NCI-H2107 (cell line): ENCODE measurements at regions not wholly inside any gene's neighbourhood (a gene's known extent, or its start where the extent isn't known, plus 50 kb on each side); places are given as distances from the start of the nearest gene placed in this dataset.

ENCODE experiments used
- DNase-seq: peaks from one replicate; lab custom pipeline; 2025; lab: John Stamatoyannopoulos, UW

DNA sequence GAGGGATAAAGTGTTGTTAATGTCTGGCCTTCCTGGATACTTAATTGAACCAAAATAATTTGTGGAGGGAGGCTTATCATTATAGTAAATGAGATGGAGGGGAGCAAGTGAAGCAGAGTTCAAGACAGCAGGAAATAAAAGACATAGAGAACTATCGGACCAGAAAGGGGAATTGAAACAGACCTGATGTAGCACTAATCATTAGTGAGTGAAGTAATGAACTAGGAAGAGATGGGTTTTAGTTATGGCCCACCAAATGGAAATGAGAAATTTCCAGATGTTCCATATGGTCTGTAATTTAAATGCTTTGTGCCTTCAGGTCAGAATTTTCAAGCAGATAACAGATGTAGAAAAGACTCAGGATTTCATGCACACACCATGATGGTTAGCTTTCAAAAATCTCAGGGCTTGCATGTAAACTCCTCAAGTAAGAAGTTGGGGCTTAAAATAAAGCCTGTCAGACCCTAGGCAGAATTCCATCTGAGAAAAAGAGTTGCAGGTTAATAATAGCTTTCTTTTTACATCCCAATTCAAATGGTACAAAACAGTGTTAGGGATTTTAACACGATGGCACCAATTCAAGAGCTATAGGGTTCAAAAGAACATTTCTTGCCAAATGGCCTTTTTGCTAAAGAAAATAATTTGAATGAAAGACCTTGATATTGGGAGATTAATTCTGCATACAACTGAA is 355.8 kb downstream of the FSCB start:
- no peak for DNase-seq

DNA sequence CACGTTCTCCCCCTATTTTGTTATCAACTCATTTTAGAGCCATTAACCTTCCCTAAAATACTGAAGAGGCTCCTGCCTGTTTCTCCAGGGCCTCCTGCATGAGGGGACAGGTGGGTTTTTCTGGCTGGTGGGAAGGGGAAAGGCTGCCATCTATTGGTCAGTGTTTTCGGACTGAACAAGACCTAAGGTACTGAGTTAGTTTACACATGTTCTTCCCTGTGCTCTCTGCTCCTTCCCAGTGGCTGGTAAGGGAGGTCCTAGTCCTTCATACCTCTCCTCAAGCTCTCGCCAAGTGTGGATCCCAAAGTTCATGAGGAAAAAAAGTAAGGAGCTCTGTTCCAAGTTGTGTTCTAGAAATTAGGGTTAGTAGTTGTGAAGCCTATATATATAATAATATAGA is 357.5 kb downstream of the FSCB start:
- peak; percentile 6 for DNase-seq

DNA sequence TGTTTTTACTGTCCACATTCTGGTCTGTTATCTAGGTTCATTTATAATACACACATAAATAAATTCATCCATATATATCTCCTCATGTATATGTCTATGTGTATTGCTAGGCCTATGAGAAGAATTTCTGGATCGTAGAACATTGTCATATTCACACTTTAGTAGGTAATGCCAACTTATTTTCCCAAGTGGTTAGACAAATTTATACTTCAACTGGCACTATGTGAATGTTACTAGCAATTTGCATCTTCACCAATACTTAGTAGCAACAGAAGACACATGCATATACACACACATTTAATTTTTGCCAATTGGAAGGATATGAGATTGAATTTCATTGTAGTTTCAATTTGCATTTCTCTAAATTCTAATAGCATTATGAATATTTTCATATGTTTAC is 365.1 kb downstream of the FSCB start:
- DNase-seq, result no peak

DNA sequence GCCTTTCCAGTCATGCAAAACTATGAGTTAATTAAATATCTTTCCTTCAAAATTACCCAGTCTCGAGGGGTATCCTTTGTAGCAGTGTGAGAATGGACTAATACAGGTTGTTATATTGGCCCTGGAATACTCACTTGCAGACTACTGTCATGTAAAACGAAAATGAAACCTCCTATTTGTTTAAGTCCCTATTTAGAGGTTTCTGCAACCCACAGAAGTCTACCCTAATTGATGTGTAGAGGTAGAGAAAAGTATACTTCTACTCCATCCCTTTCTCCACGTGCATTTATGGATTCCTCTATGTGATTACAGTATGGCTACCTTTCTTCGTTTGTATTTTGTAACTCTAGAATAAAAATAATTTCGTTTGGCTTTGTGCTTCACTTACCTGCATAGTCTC is 371.1 kb downstream of the FSCB start:
- DNase-seq, result no peak

DNA sequence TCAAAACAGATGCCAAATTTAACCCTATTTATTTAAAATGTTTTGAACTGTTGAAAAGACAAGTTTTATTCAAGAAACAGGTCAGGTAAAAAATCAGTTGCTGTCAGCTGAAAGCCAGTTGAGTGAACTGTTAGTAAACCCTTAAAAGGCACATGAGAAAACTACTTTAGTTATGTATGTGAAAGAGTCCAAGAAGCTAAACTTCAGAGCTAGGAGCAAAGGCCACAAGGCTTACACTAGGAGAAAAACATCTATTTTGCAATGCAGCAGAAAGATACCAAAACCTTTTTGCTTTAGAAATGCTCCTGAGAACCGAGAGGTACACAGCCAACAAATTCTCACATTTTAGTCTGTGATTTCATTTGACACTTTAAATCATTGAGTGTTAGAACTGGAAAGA is 375.2 kb downstream of the FSCB start:
- DNase-seq, result no peak

DNA sequence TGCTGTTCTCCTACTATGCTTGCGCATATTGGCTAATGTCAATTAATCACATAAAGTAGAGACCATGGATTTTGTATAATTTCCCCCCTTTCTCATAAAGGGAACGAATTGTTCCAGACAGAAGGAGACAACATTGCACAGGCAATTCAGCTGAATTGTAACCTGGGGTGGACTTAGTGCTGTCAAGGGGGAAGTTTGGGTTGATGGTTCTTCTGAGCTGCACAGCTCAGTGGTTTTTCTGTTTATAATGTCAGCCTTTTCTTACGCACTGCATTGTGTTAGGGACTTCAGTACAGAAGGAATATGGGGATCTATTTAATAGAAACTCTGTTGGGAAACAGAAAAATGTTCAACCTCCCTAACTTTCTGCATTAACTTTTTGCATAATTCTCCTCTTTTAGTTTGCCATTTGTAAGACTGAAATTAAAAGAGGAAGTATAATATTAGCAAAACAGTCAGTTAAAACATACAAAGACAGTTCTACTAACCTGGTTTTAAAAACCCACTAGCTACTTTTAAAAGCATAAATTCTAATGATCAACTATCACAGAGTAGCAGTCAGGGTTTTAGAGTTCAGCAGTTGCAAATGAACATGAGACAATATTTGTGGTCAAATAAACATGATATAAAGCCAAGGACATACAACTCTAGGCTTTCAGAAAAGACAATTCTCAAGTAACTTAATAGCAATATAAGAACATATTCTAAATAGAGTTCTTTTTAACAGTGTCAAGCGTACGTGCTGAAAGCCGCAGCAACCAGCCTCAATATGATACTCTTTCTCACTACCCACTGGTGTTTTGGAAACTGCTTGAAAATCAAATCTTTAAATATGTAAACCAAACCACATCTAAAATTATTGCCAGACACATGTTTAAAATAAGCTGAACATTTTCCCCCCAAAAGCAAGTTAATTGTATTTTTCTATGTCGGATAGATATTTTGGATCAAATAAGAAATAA is 393.0 kb downstream of the FSCB start:
- no peak for DNase-seq

DNA sequence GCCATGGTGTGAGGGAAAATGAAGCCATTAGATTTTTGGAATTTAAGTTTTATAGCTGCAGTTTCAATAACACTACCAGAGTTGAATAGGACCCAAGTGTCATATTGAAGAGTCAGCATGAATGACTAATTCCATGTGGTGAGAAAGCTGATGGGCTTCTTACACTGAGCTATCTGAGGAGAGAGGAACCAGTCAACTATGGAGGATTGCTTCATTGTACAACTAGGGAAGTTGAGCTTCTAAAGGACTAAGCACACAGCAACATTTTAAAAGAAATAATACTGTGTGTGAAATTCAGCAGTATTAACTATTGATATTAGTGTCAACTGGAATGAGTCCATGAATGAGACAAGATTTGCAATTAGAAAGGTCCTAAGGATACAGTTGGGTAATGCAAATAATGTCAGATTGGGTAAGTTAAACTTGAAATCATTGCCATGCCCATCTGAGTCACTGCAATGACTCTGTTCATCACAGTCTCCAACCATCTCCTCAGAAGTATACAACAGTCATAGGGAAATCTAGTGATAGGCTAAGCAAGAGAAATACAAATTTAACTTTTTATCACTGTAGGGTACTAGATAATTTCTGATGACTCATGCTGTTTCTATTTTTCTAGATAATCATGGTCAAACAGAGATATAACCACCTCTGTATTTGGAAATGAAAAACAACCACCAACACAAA is 394.2 kb downstream of the FSCB start:
- DNase-seq, result no peak

DNA sequence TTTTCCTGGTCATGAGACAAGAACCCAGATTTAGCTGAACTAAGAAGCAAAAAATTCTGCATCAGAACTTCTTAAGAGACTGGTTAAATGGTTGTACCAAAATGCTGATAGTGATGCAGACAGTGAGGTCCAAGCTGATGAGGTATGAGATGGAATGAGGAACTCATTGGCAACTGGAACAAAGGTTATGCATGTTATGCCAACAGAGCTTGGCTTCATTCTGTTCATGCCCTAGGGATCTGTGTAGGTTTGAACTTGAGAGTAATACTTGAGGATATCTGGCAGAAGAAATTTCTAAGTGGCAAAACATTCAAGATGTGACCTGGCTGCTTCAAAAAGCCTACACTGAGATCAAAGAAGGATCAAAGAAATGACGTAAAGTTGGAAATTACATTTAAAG is 398.0 kb downstream of the FSCB start:
- DNase-seq, result no peak

DNA sequence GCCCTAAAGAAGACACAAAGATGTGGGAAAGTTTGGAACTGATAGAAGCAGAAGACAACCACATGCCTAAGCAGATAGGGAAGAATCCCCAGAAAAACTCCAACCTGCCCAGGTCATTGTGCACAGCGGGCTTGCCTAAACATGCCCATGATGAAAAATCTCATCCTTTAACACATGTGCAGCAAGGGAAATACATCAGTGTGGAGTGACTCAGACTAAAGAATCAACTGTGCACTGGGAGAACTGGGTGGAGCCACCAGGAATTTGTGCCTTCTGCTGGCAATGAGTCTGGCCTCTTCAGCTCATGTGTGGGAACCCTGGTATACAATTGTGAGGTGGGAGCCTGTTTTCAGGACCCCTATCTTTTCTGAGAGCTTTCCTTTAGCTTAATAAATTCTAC is 398.5 kb downstream of the FSCB start:
- no peak for DNase-seq

DNA sequence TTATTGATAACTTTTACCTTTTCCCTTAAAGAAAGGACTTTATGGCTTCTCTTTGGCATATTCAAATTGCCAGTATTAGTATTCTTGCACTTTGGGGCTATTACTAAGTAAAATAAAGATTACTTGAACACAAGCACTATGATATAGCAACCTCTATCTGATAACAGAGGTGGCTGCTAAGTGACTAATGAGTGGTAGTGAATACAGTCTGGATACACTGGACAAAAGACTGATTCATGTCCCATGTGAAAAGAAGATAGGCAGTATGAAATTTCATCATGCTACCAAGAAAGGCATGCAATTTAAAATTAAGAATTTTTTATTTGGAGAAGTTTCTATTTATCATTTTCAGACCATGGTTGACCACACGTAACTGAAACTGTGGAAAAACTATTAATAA is 399.9 kb downstream of the FSCB start:
- DNase-seq, result no peak

DNA sequence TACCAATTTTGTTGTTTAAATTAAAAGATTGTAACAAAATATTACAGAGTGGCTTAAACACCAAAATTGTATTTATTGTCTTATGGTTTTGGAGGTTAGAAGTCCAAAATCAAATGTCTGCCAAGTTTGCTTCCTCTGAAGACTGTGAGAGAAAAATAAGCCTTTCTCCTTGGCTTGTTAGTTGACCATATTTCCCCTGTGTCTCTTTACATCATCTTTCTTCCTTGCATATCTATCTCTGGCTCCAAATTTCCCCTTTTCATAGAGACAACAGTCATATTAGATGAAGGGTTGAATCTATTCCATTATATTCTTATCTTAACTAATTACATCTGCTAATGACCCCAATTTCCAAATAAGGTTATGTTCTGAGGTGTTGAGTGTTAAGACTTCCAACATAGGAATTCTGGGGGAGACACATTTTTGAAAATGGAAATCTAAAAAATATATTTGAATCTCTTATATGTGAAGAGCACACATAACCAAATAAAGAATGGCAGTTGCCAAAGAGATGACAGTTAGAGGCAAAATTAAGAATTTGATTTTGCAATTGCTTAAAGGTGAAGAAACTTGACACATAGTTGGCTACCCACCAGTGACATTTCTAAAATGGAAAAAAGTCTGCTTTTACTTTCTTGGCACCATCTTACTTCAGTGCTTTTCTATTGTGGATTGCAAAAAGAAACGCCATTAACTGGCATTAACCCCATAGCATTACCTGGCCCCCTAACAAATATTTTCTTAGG is 407.2 kb downstream of the FSCB start:
- no peak for DNase-seq

DNA sequence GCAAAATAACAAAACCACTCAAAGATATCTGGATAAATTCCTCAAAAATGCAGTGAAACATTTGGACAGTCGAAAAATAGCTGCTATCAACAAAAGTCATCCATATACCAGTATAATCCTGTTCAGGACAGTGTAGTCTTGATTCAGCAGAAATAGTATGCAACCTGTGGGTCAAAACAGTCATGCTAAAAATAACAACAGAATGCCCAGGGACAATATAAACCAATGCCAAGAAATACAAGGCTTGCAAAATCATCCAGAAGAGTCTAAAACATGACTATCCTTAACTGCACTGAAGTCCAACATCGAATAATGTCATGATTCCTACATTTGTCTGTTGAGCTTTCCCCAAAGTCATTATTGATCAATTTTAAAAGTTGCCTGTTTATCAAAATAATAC is 425.9 kb downstream of the FSCB start:
- DNase-seq, result no peak

DNA sequence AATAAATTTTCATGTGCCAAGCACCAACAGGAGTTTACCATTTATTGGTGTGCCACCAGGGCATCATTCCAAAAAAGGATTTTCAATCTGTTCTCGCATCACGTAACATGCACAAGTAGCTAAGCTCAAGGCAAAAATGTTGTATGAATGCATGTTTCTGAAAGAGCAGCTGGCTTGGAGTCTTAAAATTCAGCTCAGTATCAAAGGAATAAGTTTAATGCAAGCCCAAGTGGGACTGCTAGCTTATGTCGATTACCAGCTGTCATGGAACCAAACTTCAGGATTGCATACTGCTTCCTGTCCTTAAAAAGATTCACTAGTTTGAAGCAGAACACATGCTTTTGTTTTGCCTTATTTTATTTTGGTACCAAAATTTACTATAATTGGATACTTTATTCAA is 437.0 kb downstream of the FSCB start:
- no peak for DNase-seq

DNA sequence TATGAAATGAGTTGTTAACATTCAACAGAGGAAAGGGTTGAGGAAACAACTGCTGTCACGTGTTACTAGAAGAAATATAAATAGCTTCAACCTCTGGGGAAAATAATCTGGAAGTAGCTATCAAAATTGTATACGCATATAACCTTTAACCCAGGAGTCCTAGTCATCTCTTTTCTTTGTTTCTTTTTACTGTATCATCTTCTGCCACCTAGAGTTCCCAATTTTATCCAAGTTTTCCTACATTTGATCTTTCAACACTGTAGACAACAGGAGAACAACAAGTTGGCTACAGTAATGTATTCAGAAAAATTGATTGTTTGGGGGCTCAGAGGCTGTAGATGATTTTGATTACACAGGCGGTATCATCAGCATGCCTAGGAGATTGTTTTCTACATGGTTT is 453.7 kb downstream of the FSCB start:
- DNase-seq, result no peak

DNA sequence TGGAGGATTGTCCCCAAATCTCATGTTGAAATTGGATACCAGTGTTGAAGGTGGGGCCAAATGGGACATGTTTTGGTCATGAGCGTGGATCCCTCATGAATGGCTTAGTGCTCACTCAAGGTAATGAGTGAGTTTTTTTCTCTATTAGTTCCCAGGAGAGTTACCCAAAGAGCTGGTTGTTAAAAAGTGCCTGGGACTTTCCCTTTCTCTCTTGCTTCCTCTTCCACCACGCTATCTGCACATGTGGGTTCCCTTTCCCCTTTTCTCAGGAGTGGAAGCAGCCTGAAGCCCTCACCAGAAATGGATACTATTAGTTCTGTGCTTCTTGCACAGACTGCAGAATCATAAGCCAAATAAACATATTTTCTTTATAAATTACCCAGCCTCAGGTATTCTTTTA is 465.4 kb downstream of the FSCB start:
- no peak for DNase-seq

DNA sequence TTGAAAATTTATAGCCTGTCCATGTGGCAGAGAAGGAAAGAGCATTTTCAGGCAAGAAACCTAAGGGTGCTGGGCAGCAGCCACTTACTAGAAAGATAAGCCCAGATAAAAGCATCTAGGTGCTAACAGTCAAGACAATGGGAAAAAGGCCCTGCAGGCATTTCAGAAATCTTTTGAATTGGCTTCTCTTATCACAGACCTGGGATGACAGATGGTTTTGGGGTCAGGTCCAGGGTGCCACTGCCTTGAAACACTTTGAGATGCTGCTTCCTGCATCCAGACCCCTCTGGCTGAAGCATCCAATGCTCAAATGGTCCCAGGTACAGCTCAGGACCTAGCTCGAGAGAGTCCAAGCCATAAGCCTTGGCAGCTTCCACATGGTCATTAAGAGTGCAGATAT is 466.5 kb downstream of the FSCB start:
- DNase-seq, result no peak

DNA sequence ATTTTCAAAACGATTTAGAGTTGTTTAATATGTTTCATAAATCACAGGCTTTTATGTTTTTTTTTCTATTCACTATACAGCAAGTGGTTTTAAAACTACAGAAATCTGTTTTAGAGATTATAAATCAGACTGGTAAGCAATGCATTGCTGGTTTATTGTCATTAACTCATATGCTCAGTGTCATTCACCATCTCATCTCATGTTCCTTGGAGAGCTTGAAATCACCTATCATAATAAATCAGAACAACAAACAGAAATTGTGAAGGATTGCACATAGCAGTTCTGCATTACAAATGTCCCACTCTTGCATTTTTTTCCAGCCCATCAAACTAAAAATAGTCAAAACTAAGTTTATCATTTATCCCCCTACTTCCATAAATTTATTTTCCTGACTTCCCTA is 470.8 kb downstream of the FSCB start:
- no peak for DNase-seq

DNA sequence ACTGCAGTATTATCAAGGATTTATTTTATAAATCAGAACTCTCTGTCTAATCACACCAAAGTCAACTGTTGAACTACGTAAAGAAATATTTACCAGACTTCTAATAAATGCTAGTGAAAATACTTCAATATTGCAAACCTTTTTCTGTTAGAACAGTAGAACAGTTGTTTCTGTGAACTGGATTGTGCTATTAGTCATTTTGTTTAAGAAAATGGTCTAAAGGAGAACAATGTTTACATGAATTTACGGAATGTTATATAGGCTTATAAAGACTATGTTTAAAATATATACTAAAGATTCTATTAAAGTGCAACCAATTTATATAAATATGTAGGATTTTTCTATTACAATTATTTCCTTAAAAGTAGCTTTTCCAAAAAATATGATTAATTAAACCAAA is 471.4 kb downstream of the FSCB start:
- no peak for DNase-seq

DNA sequence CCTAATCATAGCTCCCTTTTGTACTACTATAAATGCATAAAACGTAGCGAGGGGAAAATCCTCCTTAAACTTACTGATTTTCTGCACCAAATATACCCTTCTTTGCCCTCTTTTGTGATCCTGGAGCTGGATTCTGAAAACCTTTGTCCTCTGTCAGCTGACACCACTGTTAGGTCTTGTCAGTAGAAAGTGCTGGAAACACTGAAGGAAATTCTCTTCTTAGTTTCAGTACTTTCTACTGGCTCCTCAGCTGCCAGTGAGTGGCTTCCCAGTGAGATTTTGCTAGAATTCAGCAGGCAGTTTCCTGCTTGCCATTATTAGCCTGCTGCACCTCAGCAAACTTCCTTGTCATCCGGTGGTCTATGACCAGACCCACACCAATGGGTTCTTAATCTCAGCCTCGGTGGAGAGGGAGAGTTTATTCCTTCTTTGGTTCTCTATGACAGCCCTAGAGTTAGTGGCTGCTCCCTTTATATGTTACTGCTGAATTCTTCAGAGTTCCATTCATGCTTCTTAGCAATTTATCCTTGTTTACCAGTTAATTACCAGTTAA is 476.2 kb downstream of the FSCB start:
- DNase-seq, result no peak

DNA sequence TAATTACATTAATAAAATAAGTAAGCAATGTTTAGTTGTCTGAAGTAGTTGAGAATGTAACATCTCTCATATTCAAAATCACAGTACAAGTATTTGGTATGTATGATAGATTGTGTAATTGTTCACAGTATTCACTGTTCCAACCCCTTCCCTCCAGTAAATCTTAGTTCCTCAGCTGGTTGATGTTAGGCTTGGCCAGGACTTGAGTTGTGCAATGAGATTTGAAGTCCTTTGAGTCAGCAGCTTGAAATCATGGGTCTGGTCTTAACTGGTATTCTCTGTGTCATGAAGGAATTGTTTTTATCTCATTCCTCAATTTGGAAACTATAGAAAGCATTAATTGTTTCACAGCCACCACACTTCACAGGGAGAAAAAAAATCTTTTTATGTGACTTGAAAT is 477.1 kb downstream of the FSCB start:
- DNase-seq, result no peak

DNA sequence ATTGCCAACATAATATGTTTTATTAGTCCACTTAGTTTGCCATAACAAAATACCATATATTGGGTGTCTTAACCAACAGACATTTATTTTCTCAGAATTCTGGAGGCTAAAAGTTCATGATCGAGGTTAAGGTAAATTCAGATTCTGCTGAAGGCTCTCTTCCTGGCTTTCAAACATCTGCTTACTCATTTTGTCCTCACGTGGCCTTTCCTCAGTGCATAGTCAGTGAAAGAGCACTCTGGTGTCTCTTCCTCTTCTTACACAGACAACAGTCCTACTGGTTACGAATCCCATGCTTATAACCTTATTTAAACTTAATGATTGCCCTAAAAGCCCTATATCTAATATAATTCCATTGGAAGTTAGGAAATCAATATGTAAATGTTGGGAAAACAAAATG is 479.7 kb downstream of the FSCB start:
- no peak for DNase-seq

DNA sequence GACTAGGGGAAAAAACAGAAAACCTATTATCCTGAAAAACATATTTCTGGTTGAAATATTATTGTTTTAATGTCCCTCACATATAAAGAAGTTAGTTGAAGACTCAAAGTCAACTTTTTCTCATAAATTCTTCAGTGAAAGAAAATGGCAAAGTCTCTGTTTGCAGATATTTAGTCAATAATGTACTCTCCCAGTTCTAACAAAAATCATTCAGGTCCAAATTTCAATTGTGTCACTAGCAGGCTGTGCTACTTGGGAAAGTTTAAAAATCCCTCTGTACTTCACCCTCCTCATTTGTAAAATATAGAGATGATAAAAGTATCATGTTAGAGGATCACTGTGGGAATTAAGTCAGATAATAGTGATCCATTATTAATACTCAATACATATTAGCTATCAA is 496.5 kb downstream of the FSCB start:
- no peak for DNase-seq
